ENCODE measurements at regions not wholly inside any gene's neighbourhood (a gene's known extent, or its start where the extent isn't known, plus 50 kb on each side); places are given as distances from the start of the nearest gene placed in this dataset.

- no peak for ATAC-seq
- intact Hi-C loops (cut with micrococcal nuclease), result no loop called here
- no CpG with 5 or more reads among the region's 3 CpGs for WGBS (ENCODE audit: insufficient coverage)
Observed at GRCh38 chr5:86155796-86156195, 461.9 kb upstream of the COX7C start.

GRCh38 chr5:86170194-86170593 lies 447.5 kb upstream of the COX7C start:
- no peak overlapping the region for H3K27ac Mint-ChIP-seq
- WGBS (ENCODE audit: insufficient coverage), result no CpG with 5 or more reads among the region's 1 CpG
- no peaks in the 10 kb centered on the region for H3K27me3 Mint-ChIP-seq (ENCODE audit: low read depth in 2 of 2)
- H3K9me3 Mint-ChIP-seq, result peaks cover 2 to 10% of the 10 kb centered on the region in 2 donors
- intact Hi-C loops (cut with micrococcal nuclease), result no loop called here
- H3K4me1 Mint-ChIP-seq, result no peaks in the 10 kb centered on the region
- Histone ChIP-seq H3K27ac (ENCODE audit: low read length) (no peak overlapping the region), H3K4me3 (ENCODE audit: low read length) (no peak overlapping the region), H3K4me1 (ENCODE audit: control insufficient read depth, insufficient read depth, low read length) (no peaks in the 10 kb centered on the region), H3K36me3 (ENCODE audit: control insufficient read depth, insufficient read depth, low read length) (no peaks in the 10 kb centered on the region), H3K9me3 (ENCODE audit: control insufficient read depth, insufficient read depth, low read length) (no peaks in the 10 kb centered on the region), H3K27me3 (ENCODE audit: control insufficient read depth, insufficient read depth, low read length) (no peaks in the 10 kb centered on the region)
- ATAC-seq (no peak), DNase-seq (no peak)
- no peak for TF ChIP-seq CTCF (IDR thresholded peaks at IDR 0.05)
- no peaks in the 10 kb centered on the region for H3K36me3 Mint-ChIP-seq
- H3K4me3 Mint-ChIP-seq, result no peak overlapping the region

More at GRCh38 chr5:86155796-86156195, 461.9 kb upstream of the COX7C start:
- H3K27ac Mint-ChIP-seq, result no peak overlapping the region
- no peak for TF ChIP-seq CTCF (IDR thresholded peaks at IDR 0.05)
- no peak overlapping the region for H3K4me3 Mint-ChIP-seq
- H3K9me3 Mint-ChIP-seq, result peaks cover 2 to 8% of the 10 kb centered on the region in 2 donors
- no peak overlapping the region for H3K4me3 ChIP-seq (ENCODE audit: low read length)
- H3K9me3 ChIP-seq (ENCODE audit: control insufficient read depth, insufficient read depth, low read length), result no peaks in the 10 kb centered on the region
- DNase-seq, result no peak
- H3K4me1 ChIP-seq (ENCODE audit: control insufficient read depth, insufficient read depth, low read length), result no peaks in the 10 kb centered on the region
- no peaks in the 10 kb centered on the region for H3K36me3 ChIP-seq (ENCODE audit: control insufficient read depth, insufficient read depth, low read length)
- H3K27ac ChIP-seq (ENCODE audit: low read length), result no peak overlapping the region
- no peaks in the 10 kb centered on the region for H3K27me3 Mint-ChIP-seq (ENCODE audit: low read depth in 2 of 2)
- H3K36me3 Mint-ChIP-seq, result no peaks in the 10 kb centered on the region
- H3K27me3 ChIP-seq (ENCODE audit: control insufficient read depth, insufficient read depth, low read length), result no peaks in the 10 kb centered on the region
- no peaks in the 10 kb centered on the region for H3K4me1 Mint-ChIP-seq

- Mint-ChIP-seq H3K9me3 (peaks cover 6 to 11% of the 10 kb centered on the region in 2 donors), H3K36me3 (no peaks in the 10 kb centered on the region), H3K27me3 (ENCODE audit: low read depth in 2 of 2) (no peaks in the 10 kb centered on the region), H3K27ac (no peak overlapping the region), H3K4me3 (no peak overlapping the region), H3K4me1 (no peaks in the 10 kb centered on the region)
- DNase-seq (no peak), ATAC-seq (no peak)
- no peak overlapping the region for H3K4me3 ChIP-seq (ENCODE audit: low read length)
- no peaks in the 10 kb centered on the region for H3K27me3 ChIP-seq (ENCODE audit: control insufficient read depth, insufficient read depth, low read length)
- H3K4me1 ChIP-seq (ENCODE audit: control insufficient read depth, insufficient read depth, low read length), result no peaks in the 10 kb centered on the region
- no peak overlapping the region for H3K27ac ChIP-seq (ENCODE audit: low read length)
- H3K9me3 ChIP-seq (ENCODE audit: control insufficient read depth, insufficient read depth, low read length), result no peaks in the 10 kb centered on the region
- H3K36me3 ChIP-seq (ENCODE audit: control insufficient read depth, insufficient read depth, low read length), result no peaks in the 10 kb centered on the region
- no peak for TF ChIP-seq CTCF (IDR thresholded peaks at IDR 0.05)
- WGBS (ENCODE audit: insufficient coverage), result 67% methylated on average over 1 of the region's 1 CpG
- intact Hi-C loops (cut with micrococcal nuclease), result no loop called here
Observed at GRCh38 chr5:86175224-86175623, 442.5 kb upstream of the COX7C start.

- Mint-ChIP-seq H3K27ac (no peak overlapping the region), H3K27me3 (ENCODE audit: low read depth in 2 of 2) (no peaks in the 10 kb centered on the region), H3K4me1 (no peaks in the 10 kb centered on the region), H3K36me3 (no peaks in the 10 kb centered on the region), H3K9me3 (peaks cover under 1 to 4% of the 10 kb centered on the region in 2 donors), H3K4me3 (no peak overlapping the region)
- no peak for TF ChIP-seq CTCF (IDR thresholded peaks at IDR 0.05)
- no peak for DNase-seq
- no peak for ATAC-seq
- Histone ChIP-seq H3K9me3 (ENCODE audit: control insufficient read depth, insufficient read depth, low read length) (no peaks in the 10 kb centered on the region), H3K4me1 (ENCODE audit: control insufficient read depth, insufficient read depth, low read length) (no peaks in the 10 kb centered on the region), H3K27ac (ENCODE audit: low read length) (no peak overlapping the region), H3K36me3 (ENCODE audit: control insufficient read depth, insufficient read depth, low read length) (no peaks in the 10 kb centered on the region), H3K4me3 (ENCODE audit: low read length) (no peak overlapping the region), H3K27me3 (ENCODE audit: control insufficient read depth, insufficient read depth, low read length) (no peaks in the 10 kb centered on the region)
- intact Hi-C loops (cut with micrococcal nuclease), result no loop called here
Observed at GRCh38 chr5:86199287-86199686, 418.5 kb upstream of the COX7C start.

Measured in natural killer cell (primary cell).